GM23338 (cell line): ENCODE measurements at regions not wholly inside any gene's neighbourhood (a gene's known extent, or its start where the extent isn't known, plus 50 kb on each side); places are given as distances from the start of the nearest gene placed in this dataset.

ENCODE experiments used
- ATAC-seq: fragments of 200-7000 bp; cut with Tn5 transposase; 3 replicates; pipeline ENCODE4 v1.9.1; 2020
- DNase-seq: peaks from one replicate; pipeline ENCODE4 v3.0.0-alpha.2; 2015; ENCODE audit warnings: low spot score
- H2AFZ ChIP-seq: fragments of 200-600 bp; sonication (generic); 2 replicates; pipeline ENCODE4 v1.8.0; 2016; ENCODE audit warnings: antibody characterized with exemption, mild to moderate bottlenecking, moderate library complexity
- H3F3A ChIP-seq: fragments of 200-600 bp; sonication (generic); replicated peaks from 2 replicates; pipeline ENCODE4 v1.8.0; 2017; ENCODE audit warnings: antibody characterized with exemption, mixed run types, low read depth
- H3K27ac ChIP-seq: fragments of 200-600 bp; sonication (generic); 2 replicates; pipeline ENCODE4 v1.6.1; 2016; ENCODE audit warnings: low read depth
- H3K27me3 ChIP-seq: fragments of 200-600 bp; sonication (generic); 2 replicates; pipeline ENCODE4 v1.8.0; 2016; ENCODE audit warnings: mild to moderate bottlenecking, mixed run types, moderate library complexity; ENCODE audit not compliant: insufficient read depth
- H3K36me3 ChIP-seq: fragments of 200-600 bp; sonication (generic); 2 replicates; pipeline ENCODE4 v1.8.0; 2016; ENCODE audit warnings: mild to moderate bottlenecking; ENCODE audit not compliant: insufficient read depth
- H3K4me1 ChIP-seq: fragments of 200-600 bp; sonication (generic); 2 replicates; pipeline ENCODE4 v1.8.0; 2016; ENCODE audit warnings: mild to moderate bottlenecking, moderate library complexity; ENCODE audit not compliant: insufficient read depth
- H3K4me2 ChIP-seq: fragments of 200-600 bp; sonication (generic); 2 replicates; pipeline ENCODE4 v1.7.1; 2017; ENCODE audit warnings: mixed run types
- H3K4me3 ChIP-seq: fragments of 200-600 bp; sonication (generic); 2 replicates; pipeline ENCODE4 v1.6.1; 2016; ENCODE audit warnings: mixed run types
- H3K79me2 ChIP-seq: fragments of 200-600 bp; sonication (generic); replicated peaks from 2 replicates; pipeline ENCODE4 v1.8.0; 2017; ENCODE audit warnings: mild to moderate bottlenecking; ENCODE audit not compliant: insufficient read depth
- H3K9me2 ChIP-seq: fragments of 200-600 bp; sonication (generic); 2 replicates; pipeline ENCODE4 v1.8.0; 2017; ENCODE audit not compliant: insufficient read depth
- H4K20me1 ChIP-seq: fragments of 200-600 bp; sonication (generic); replicated peaks from 2 replicates; pipeline ENCODE4 v1.8.0; 2017; ENCODE audit warnings: mild to moderate bottlenecking; ENCODE audit not compliant: insufficient read depth
- H3K27ac Mint-ChIP-seq: 2 replicates; pipeline ENCODE4 v1.8.0; 2020; ENCODE audit warnings: inconsistent platforms, mild to moderate bottlenecking, moderate library complexity, mixed read lengths
- H3K27me3 Mint-ChIP-seq: 3 replicates; pipeline ENCODE4 v1.8.0; 2022; ENCODE audit warnings: low read depth, mild to moderate bottlenecking, moderate library complexity, mixed read lengths, inconsistent platforms; ENCODE audit not compliant: insufficient read depth, poor library complexity
- H3K36me3 Mint-ChIP-seq: 3 replicates; pipeline ENCODE4 v1.8.0; 2021; ENCODE audit warnings: low read depth, mild to moderate bottlenecking, inconsistent platforms, moderate library complexity, mixed read lengths
- H3K4me1 Mint-ChIP-seq: 3 replicates; pipeline ENCODE4 v1.8.0; 2020; ENCODE audit warnings: mild to moderate bottlenecking, inconsistent platforms, mixed read lengths
- H3K4me3 Mint-ChIP-seq: 3 replicates; pipeline ENCODE4 v1.8.0; 2021; ENCODE audit warnings: moderate library complexity, mild to moderate bottlenecking, inconsistent platforms, mixed read lengths
- H3K9me3 Mint-ChIP-seq: 3 replicates; pipeline ENCODE4 v1.8.0; 2020; ENCODE audit warnings: moderate library complexity, mild to moderate bottlenecking, inconsistent platforms, mixed read lengths
- CREB1 ChIP-seq: fragments of 250-450 bp; sonication (Bioruptor Pico); IDR thresholded peaks from 2 replicates; pipeline ENCODE4 v1.5.0; 2020; ENCODE audit warnings: low read depth, mild to moderate bottlenecking, moderate library complexity
- CTCF ChIP-seq, 2 experiments: fragments of 200-600 bp in 1 of 2; sonication (generic) in 1 of 2; conservative IDR thresholded peaks; 2 replicates each; pipeline versions ENCODE4 v1.5.1 to v1.6.1; 2016 to 2017; ENCODE audit warnings: antibody characterized with exemption in 2 of 2, low read depth in 2 of 2, mild to moderate bottlenecking in 2 of 2, moderate library complexity in 1 of 2
- EZH2 ChIP-seq: fragments of 200-600 bp; sonication (generic); IDR thresholded peaks from one replicate; pipeline ENCODE4 v1.8.0; 2017; ENCODE audit warnings: antibody characterized with exemption, mild to moderate bottlenecking, low read depth; ENCODE audit not compliant: unreplicated experiment
- EZH2phosphoT487 ChIP-seq: fragments of 200-600 bp; sonication (generic); IDR thresholded peaks from one replicate; pipeline ENCODE4 v1.8.1; 2018; ENCODE audit warnings: antibody characterized with exemption; ENCODE audit not compliant: unreplicated experiment
- JUNB ChIP-seq: IDR thresholded peaks from one replicate; pipeline ENCODE4 v1.6.1; 2016; ENCODE audit warnings: antibody characterized with exemption; ENCODE audit not compliant: unreplicated experiment
- NANOG ChIP-seq: IDR thresholded peaks from 2 replicates; pipeline ENCODE4 v1.6.1; 2016; ENCODE audit warnings: antibody characterized with exemption, borderline replicate concordance
- POLR2AphosphoS5 ChIP-seq: IDR thresholded peaks from 2 replicates; pipeline ENCODE4 v1.6.1; 2016; ENCODE audit warnings: antibody characterized with exemption, low read depth
- REST ChIP-seq: IDR thresholded peaks from one replicate; pipeline ENCODE4 v1.6.1; 2018; ENCODE audit warnings: antibody characterized with exemption; ENCODE audit not compliant: unreplicated experiment
- STAT1 ChIP-seq: IDR thresholded peaks from one replicate; pipeline ENCODE4 v1.6.1; 2016; ENCODE audit warnings: antibody characterized with exemption; ENCODE audit not compliant: unreplicated experiment
- ZNF114 ChIP-seq: fragments of 250-450 bp; sonication (Bioruptor Pico); IDR thresholded peaks from 2 replicates; pipeline ENCODE4 v1.5.0; 2020; ENCODE audit warnings: mild to moderate bottlenecking, moderate library complexity
- ZNF331 ChIP-seq: fragments of 250-450 bp; sonication (Bioruptor Pico); IDR thresholded peaks from 2 replicates; pipeline ENCODE4 v1.5.0; 2020; ENCODE audit warnings: low read depth, mild to moderate bottlenecking, moderate library complexity
- TF ChIP-seq, protein P1 (sequence below): IDR thresholded peaks from 2 replicates; pipeline ENCODE4 v1.6.1; 2016; ENCODE audit warnings: antibody characterized with exemption
- TF ChIP-seq, protein P2 (sequence below): fragments of 250-450 bp; sonication (Bioruptor Pico); IDR thresholded peaks from 2 replicates; pipeline ENCODE4 v1.5.0; 2020; ENCODE audit warnings: mild to moderate bottlenecking, moderate library complexity

DNA sequence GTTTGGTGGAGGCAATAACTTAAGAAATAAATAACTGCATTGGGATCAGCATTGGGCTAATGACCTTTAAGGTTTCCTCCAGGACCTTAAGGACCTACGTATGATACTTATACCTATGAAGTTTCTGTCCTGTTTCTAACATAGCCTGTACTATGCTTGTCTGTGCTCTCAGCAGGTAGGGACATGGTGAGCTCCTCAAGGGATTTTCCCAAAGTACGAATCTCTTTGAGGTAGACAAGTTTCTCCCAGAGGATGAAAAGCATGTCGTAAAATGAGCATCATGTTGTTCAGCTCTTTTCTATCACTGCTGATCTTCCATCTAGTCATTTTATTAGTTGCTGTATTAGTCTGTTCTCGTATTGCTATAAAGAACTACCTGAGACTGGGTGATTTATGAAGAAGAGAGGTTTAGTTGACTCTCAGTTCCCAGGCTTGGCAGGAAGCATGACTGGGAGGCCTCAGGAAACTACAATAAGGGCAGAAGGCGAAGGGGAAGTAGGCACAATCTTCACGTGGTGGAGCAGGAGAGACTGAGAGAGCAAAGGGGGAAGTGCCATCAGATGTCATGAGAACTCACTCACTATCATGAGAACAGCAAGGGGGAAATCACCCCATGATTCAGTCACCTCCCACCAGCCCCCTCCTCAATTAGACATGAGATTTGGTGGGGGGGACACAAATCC is 77.8 kb upstream of the TGM3 start:
- no peak for DNase-seq
- ATAC-seq, result no peak
- H3K27me3 ChIP-seq, result no peaks in the 10 kb centered on the region
- no peak overlapping the region for H2AFZ ChIP-seq
- H3K79me2 ChIP-seq, result no peaks in the 10 kb centered on the region
- no peaks in the 10 kb centered on the region for H3F3A ChIP-seq
- no peaks in the 10 kb centered on the region for H3K4me1 ChIP-seq
- H3K4me3 ChIP-seq, result no peak overlapping the region
- H3K9me2 ChIP-seq, result no peaks in the 10 kb centered on the region
- Mint-ChIP-seq H3K27ac (no peak overlapping the region), H3K27me3 (peaks cover 2% of the 10 kb centered on the region), H3K4me1 (peaks cover 2% of the 10 kb centered on the region; the same call in 1 of the 3 replicates), H3K9me3 (peaks cover 9% of the 10 kb centered on the region), H3K36me3 (no peaks in the 10 kb centered on the region), H3K4me3 (no peak overlapping the region)
- no peak for TF ChIP-seq REST
- TF ChIP-seq, protein P1, sequence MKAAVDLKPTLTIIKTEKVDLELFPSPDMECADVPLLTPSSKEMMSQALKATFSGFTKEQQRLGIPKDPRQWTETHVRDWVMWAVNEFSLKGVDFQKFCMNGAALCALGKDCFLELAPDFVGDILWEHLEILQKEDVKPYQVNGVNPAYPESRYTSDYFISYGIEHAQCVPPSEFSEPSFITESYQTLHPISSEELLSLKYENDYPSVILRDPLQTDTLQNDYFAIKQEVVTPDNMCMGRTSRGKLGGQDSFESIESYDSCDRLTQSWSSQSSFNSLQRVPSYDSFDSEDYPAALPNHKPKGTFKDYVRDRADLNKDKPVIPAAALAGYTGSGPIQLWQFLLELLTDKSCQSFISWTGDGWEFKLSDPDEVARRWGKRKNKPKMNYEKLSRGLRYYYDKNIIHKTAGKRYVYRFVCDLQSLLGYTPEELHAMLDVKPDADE, result no peak
- TF ChIP-seq CREB1, result no peak
- no peak for TF ChIP-seq POLR2AphosphoS5
- TF ChIP-seq EZH2phosphoT487, result no peak
- no peak for TF ChIP-seq STAT1
- no peak for TF ChIP-seq EZH2
- TF ChIP-seq JUNB, result no peak
- TF ChIP-seq CTCF (conservative IDR thresholded peaks at IDR 0.05; ENCODE audit: low read depth in 2 of 2), result no peak
- TF ChIP-seq, protein P2, sequence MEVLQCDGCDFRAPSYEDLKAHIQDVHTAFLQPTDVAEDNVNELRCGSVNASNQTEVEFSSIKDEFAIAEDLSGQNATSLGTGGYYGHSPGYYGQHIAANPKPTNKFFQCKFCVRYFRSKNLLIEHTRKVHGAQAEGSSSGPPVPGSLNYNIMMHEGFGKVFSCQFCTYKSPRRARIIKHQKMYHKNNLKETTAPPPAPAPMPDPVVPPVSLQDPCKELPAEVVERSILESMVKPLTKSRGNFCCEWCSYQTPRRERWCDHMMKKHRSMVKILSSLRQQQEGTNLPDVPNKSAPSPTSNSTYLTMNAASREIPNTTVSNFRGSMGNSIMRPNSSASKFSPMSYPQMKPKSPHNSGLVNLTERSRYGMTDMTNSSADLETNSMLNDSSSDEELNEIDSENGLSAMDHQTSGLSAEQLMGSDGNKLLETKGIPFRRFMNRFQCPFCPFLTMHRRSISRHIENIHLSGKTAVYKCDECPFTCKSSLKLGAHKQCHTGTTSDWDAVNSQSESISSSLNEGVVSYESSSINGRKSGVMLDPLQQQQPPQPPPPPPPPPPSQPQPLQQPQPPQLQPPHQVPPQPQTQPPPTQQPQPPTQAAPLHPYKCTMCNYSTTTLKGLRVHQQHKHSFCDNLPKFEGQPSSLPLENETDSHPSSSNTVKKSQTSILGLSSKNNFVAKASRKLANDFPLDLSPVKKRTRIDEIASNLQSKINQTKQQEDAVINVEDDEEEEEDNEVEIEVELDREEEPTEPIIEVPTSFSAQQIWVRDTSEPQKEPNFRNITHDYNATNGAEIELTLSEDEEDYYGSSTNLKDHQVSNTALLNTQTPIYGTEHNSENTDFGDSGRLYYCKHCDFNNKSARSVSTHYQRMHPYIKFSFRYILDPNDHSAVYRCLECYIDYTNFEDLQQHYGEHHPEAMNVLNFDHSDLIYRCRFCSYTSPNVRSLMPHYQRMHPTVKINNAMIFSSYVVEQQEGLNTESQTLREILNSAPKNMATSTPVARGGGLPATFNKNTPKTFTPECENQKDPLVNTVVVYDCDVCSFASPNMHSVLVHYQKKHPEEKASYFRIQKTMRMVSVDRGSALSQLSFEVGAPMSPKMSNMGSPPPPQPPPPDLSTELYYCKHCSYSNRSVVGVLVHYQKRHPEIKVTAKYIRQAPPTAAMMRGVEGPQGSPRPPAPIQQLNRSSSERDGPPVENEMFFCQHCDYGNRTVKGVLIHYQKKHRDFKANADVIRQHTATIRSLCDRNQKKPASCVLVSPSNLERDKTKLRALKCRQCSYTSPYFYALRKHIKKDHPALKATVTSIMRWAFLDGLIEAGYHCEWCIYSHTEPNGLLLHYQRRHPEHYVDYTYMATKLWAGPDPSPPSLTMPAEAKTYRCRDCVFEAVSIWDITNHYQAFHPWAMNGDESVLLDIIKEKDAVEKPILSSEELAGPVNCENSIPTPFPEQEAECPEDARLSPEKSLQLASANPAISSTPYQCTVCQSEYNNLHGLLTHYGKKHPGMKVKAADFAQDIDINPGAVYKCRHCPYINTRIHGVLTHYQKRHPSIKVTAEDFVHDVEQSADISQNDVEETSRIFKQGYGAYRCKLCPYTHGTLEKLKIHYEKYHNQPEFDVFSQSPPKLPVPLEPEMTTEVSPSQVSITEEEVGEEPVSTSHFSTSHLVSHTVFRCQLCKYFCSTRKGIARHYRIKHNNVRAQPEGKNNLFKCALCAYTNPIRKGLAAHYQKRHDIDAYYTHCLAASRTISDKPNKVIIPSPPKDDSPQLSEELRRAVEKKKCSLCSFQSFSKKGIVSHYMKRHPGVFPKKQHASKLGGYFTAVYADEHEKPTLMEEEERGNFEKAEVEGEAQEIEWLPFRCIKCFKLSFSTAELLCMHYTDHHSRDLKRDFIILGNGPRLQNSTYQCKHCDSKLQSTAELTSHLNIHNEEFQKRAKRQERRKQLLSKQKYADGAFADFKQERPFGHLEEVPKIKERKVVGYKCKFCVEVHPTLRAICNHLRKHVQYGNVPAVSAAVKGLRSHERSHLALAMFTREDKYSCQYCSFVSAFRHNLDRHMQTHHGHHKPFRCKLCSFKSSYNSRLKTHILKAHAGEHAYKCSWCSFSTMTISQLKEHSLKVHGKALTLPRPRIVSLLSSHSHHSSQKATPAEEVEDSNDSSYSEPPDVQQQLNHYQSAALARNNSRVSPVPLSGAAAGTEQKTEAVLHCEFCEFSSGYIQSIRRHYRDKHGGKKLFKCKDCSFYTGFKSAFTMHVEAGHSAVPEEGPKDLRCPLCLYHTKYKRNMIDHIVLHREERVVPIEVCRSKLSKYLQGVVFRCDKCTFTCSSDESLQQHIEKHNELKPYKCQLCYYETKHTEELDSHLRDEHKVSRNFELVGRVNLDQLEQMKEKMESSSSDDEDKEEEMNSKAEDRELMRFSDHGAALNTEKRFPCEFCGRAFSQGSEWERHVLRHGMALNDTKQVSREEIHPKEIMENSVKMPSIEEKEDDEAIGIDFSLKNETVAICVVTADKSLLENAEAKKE, result no peak
- TF ChIP-seq ZNF331 (CRISPR knock-in tag), result no peak
- no peak for TF ChIP-seq NANOG
- TF ChIP-seq ZNF114 (CRISPR knock-in tag), result no peak
- H3K36me3 ChIP-seq, result no peaks in the 10 kb centered on the region
- H4K20me1 ChIP-seq, result no peaks in the 10 kb centered on the region
- H3K27ac ChIP-seq, result no peak overlapping the region
- no peak overlapping the region for H3K4me2 ChIP-seq
